PC-9 (cell line): ENCODE measurements at regions not wholly inside any gene's neighbourhood (a gene's known extent, or its start where the extent isn't known, plus 50 kb on each side); places are given as distances from the start of the nearest gene placed in this dataset.

ENCODE experiments used
- BruUV-seq: library from RNA; stranded (reverse); fragments of 400-500 nt; replicated peaks from 2 replicates; lab custom pipeline; 2021; lab: Mats Ljungman, UMichigan
- CTCF ChIA-PET: fragments of 300-600 bp; sonication (Branson Sonifier 250); formaldehyde crosslinking; loops from one replicate; lab custom pipeline; 2022; ENCODE audit warnings: antibody characterized with exemption; lab: Charles Lee
- POLR2A ChIA-PET: fragments of 300-600 bp; sonication (Branson Sonifier 250); formaldehyde crosslinking; loops from one replicate; lab custom pipeline; 2022; ENCODE audit warnings: antibody characterized with exemption; ENCODE audit not compliant: unreplicated experiment; lab: Charles Lee
- DNase-seq, 2 experiments: peaks; one replicate each; pipeline versions ENCODE4 v3.0.0 to v3.0.0-alpha.2; 2015 to 2022; ENCODE audit warnings: mixed read lengths in 1 of 2
- H2AFZ ChIP-seq: fragments of 200-600 bp; sonication (generic); 2 replicates; pipeline ENCODE4 v1.8.1; 2017; ENCODE audit warnings: antibody characterized with exemption
- H3F3A ChIP-seq: fragments of 200-600 bp; sonication (generic); 2 replicates; pipeline ENCODE4 v1.8.1; 2017; ENCODE audit warnings: antibody characterized with exemption, mild to moderate bottlenecking, low read depth; ENCODE audit not compliant: insufficient read depth
- H3K27ac ChIP-seq: fragments of 200-600 bp; sonication (generic); 2 replicates; pipeline ENCODE4 v1.6.1; 2016; ENCODE audit warnings: mixed run types
- H3K27me3 ChIP-seq: fragments of 200-600 bp; sonication (generic); 2 replicates; pipeline ENCODE4 v1.6.1; 2016; ENCODE audit warnings: low read depth, mixed run types; ENCODE audit not compliant: insufficient read depth
- H3K36me3 ChIP-seq: fragments of 200-600 bp; sonication (generic); 2 replicates; pipeline ENCODE4 v1.6.1; 2016; ENCODE audit warnings: low read depth, mixed run types
- H3K4me1 ChIP-seq: fragments of 200-600 bp; sonication (generic); replicated peaks from 2 replicates; pipeline ENCODE4 v1.6.1; 2016; ENCODE audit warnings: mixed run types; ENCODE audit not compliant: insufficient read depth
- H3K4me2 ChIP-seq: fragments of 200-600 bp; sonication (generic); 2 replicates; pipeline ENCODE4 v1.6.1; 2017; ENCODE audit warnings: mixed run types
- H3K4me3 ChIP-seq: fragments of 200-600 bp; sonication (generic); 2 replicates; pipeline ENCODE4 v1.6.1; 2016; ENCODE audit warnings: mixed run types
- H3K79me2 ChIP-seq: fragments of 200-600 bp; sonication (generic); 2 replicates; pipeline ENCODE4 v1.6.1; 2017; ENCODE audit warnings: low read depth, mixed run types
- H3K9me2 ChIP-seq: fragments of 200-600 bp; sonication (generic); 2 replicates; pipeline ENCODE4 v1.8.1; 2017; ENCODE audit warnings: mild to moderate bottlenecking; ENCODE audit not compliant: insufficient read depth
- H3K9me3 ChIP-seq: fragments of 200-600 bp; sonication (generic); 2 replicates; pipeline ENCODE4 v1.8.1; 2016; ENCODE audit warnings: low read depth; ENCODE audit not compliant: insufficient read depth
- H4K20me1 ChIP-seq: fragments of 200-600 bp; sonication (generic); 2 replicates; pipeline ENCODE4 v1.8.1; 2017; ENCODE audit not compliant: insufficient read depth
- CTCF ChIP-seq: fragments of 200-600 bp; sonication (generic); conservative IDR thresholded peaks from 2 replicates; pipeline ENCODE4 v1.6.1; 2017; ENCODE audit warnings: mixed run types, antibody characterized with exemption, mild to moderate bottlenecking, moderate library complexity
- EZH2 ChIP-seq: fragments of 200-600 bp; sonication (generic); IDR thresholded peaks from 2 replicates; pipeline ENCODE4 v1.8.0; 2017; ENCODE audit warnings: antibody characterized with exemption, low read depth
- intact Hi-C: fragments of 100-400 bp; cut with micrococcal nuclease; formaldehyde crosslinking; loops from one replicate; pipeline ENCODE4 v1.10.0; 2022; ENCODE audit not compliant: unreplicated experiment

- no peaks in the 10 kb centered on the region for H3K79me2 ChIP-seq
- no peak overlapping the region for H2AFZ ChIP-seq
- H3K4me3 ChIP-seq: no peak overlapping the region
- intact Hi-C loops: no loop called here
- ChIA-PET CTCF (no interaction called here), POLR2A (interaction anchor here (0.5 kb wide), 1 partner anchor 19 kb away, joined by 3 read pairs; no protein-coding TSS in a partner anchor)
- H4K20me1 ChIP-seq: no peaks in the 10 kb centered on the region
- no TSS peak for BruUV-seq
- no peaks in the 10 kb centered on the region for H3F3A ChIP-seq
- H3K27me3 ChIP-seq: peaks cover 96% of the 10 kb centered on the region
- no peaks in the 10 kb centered on the region for H3K4me1 ChIP-seq
- DNase-seq: no peak
- no peaks in the 10 kb centered on the region for H3K9me3 ChIP-seq
- TF ChIP-seq EZH2: no peak
- TF ChIP-seq CTCF: no peak
- H3K36me3 ChIP-seq: no peaks in the 10 kb centered on the region
- no peaks in the 10 kb centered on the region for H3K9me2 ChIP-seq
- no peak overlapping the region for H3K27ac ChIP-seq
- H3K4me2 ChIP-seq: no peak overlapping the region
Measured at GRCh38 chr20:5484346-5484745, 126.5 kb downstream of the GPCPD1 start.

GRCh38 chr20:5482791-5483190, 128.0 kb downstream of the GPCPD1 start:
- Histone ChIP-seq H2AFZ (no peak overlapping the region), H3K27me3 (peaks cover 94% of the 10 kb centered on the region), H3F3A (no peaks in the 10 kb centered on the region), H3K9me3 (no peaks in the 10 kb centered on the region), H3K79me2 (no peaks in the 10 kb centered on the region), H3K4me2 (no peak overlapping the region), H3K4me1 (no peaks in the 10 kb centered on the region), H4K20me1 (no peaks in the 10 kb centered on the region), H3K4me3 (no peak overlapping the region), H3K36me3 (no peaks in the 10 kb centered on the region), H3K27ac (no peak overlapping the region), H3K9me2 (no peaks in the 10 kb centered on the region)
- ChIA-PET POLR2A (no interaction called here), CTCF (no interaction called here)
- no peak for TF ChIP-seq EZH2
- intact Hi-C loops: no loop called here
- no TSS peak for BruUV-seq
- DNase-seq: no peak

- H3K4me3 ChIP-seq: no peak overlapping the region
- no peaks in the 10 kb centered on the region for H3K9me2 ChIP-seq
- TF ChIP-seq EZH2 (no peak), CTCF (no peak)
- no peak overlapping the region for H3K27ac ChIP-seq
- ChIA-PET POLR2A (no interaction called here), CTCF (no interaction called here)
- no peaks in the 10 kb centered on the region for H3K36me3 ChIP-seq
- no peaks in the 10 kb centered on the region for H4K20me1 ChIP-seq
- H3F3A ChIP-seq: no peaks in the 10 kb centered on the region
- no peak overlapping the region for H2AFZ ChIP-seq
- intact Hi-C loops: no loop called here
- DNase-seq: no peak
- no TSS peak for BruUV-seq
- no peak overlapping the region for H3K4me2 ChIP-seq
- H3K79me2 ChIP-seq: no peaks in the 10 kb centered on the region
- H3K9me3 ChIP-seq: no peaks in the 10 kb centered on the region
- H3K4me1 ChIP-seq: no peaks in the 10 kb centered on the region
- H3K27me3 ChIP-seq: peaks cover 92% of the 10 kb centered on the region
Measured at GRCh38 chr20:5481872-5482271, 128.9 kb downstream of the GPCPD1 start.
